ENCODE measurements at regions not wholly inside any gene's neighbourhood (a gene's known extent, or its start where the extent isn't known, plus 50 kb on each side); places are given as distances from the start of the nearest gene placed in this dataset.

DNA sequence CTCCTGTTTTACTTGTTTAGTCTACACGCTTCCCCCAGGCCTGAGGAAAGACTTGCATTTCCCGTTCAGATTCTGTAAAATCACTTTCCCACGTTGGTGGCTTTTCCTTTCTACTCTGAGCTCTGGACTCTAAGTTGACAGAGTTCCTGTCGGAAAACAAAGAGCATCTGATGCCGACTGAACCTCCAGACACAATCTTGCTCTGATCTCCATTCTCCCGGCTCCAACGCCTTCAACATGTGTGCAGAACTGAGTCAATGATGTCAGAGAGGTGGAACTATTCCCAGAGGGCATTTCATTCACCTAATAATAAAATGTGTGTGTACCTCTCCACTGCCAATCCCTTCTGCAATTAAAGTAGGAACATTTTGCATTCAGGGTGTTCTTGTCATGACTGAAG is 147.7 kb downstream of the MIS18A start:
- no peak overlapping the region for H3K4me3 ChIP-seq (ENCODE audit: low read depth, low read length)
- TF ChIP-seq, protein P1, sequence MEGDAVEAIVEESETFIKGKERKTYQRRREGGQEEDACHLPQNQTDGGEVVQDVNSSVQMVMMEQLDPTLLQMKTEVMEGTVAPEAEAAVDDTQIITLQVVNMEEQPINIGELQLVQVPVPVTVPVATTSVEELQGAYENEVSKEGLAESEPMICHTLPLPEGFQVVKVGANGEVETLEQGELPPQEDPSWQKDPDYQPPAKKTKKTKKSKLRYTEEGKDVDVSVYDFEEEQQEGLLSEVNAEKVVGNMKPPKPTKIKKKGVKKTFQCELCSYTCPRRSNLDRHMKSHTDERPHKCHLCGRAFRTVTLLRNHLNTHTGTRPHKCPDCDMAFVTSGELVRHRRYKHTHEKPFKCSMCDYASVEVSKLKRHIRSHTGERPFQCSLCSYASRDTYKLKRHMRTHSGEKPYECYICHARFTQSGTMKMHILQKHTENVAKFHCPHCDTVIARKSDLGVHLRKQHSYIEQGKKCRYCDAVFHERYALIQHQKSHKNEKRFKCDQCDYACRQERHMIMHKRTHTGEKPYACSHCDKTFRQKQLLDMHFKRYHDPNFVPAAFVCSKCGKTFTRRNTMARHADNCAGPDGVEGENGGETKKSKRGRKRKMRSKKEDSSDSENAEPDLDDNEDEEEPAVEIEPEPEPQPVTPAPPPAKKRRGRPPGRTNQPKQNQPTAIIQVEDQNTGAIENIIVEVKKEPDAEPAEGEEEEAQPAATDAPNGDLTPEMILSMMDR (IDR thresholded peaks at IDR 0.05; ENCODE audit: borderline replicate concordance, insufficient read depth, low read depth, low read length) = no peak

DNA sequence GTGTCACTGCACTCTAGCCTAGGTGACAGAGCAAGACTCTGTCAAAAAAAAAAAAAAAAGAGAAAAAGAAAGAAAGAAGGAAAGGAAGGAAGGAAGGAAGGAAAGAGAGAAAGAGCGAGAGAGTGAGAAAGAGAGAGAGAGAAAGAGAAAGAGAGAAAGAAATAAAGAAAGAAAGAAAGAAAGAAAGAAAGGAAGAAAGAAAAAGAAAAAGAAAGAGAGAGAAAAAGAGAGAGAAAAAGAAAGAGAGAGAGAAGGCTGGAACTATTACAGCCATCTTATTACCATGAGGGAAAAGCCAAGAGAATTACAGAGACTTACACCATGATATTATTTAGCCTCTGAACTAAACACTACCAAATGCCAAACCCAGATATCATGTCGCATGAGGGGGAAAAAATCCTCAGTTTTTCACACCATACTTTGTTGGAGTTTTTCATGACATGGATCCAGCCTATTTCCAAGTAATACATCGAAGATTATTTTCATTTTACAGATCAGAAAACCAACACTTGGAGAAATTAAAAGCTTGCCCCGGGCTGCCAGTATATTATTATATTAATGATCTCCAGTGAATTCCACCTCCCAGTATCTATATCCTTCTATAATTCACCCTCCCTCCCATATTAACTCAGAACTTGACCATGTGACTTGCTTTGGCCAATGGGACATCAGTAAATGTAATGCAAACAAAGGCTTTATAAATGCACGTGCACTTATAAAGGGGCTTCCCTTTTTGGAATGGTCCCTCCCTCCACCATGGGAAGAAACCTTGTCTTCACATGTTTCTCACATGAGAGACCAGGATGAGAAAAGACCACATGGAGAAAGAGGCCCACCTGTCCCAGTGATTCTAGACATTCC is 148.6 kb downstream of the MIS18A start:
- H3K4me3 ChIP-seq (ENCODE audit: low read depth, low read length) = no peak overlapping the region
- TF ChIP-seq, protein P1 (IDR thresholded peaks at IDR 0.05; ENCODE audit: borderline replicate concordance, insufficient read depth, low read depth, low read length) = no peak

DNA sequence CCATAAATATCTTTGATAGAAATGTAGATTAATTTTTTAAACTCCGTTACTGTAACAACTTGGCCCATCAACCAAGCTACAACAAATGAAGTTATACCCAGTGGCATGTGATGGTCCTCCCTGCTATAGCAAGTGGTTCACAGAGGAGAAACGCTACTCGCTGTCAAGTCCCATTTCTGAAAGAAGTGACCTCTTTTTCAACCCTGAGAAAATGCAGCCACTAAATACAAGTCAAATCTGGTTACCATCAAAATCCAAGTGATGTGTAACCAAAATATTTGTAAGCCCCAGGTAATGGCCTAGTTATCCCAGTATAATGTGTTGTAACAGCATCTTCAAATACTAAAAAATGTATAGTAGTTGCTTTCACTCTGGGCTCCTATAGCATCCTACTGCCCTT is 151.8 kb downstream of the MIS18A start:
- TF ChIP-seq, protein P1 (IDR thresholded peaks at IDR 0.05; ENCODE audit: borderline replicate concordance, insufficient read depth, low read depth, low read length) = no peak
- H3K4me3 ChIP-seq (ENCODE audit: low read depth, low read length) = no peak overlapping the region

DNA sequence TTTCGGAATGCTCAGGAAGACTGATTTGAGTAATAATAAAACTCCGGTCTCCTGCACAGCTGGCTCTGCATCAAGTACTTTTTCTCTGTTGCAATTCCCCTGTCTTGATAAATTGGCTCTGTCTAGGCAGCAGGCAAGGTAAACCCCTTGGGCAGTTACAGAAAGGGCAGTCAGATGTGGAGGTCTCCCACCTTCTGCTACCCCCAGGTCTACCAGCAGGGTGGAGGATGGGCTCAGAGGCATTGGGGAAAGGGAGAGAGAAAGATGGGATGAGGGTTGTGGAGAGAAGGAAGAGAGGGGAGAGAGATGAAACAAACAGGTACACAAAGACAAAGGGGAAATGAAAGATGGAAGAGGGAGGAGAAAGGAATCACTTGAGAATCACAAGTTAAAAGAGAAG is 156.8 kb downstream of the MIS18A start:
- no peak overlapping the region for H3K4me3 ChIP-seq (ENCODE audit: low read depth, low read length)
- TF ChIP-seq, protein P1 (IDR thresholded peaks at IDR 0.05; ENCODE audit: borderline replicate concordance, insufficient read depth, low read depth, low read length) = no peak

DNA sequence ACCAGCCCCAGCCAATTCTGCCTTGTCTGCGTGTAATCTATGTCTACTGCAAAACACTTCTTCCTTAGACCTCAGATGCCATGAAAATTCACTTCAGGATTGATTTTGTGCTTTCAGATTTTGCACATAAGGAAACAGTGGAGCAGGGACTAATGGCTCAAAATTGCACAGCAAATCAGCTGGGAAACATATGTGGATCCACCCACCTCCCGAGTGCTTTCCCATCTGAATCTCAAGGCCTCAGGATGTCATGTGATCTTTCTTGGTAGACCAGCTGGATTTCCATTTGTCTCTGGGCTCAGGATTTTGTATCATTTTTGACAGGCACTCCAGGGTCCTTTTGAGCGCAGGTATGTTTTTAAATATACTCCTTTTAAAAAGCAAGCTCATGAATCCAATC is 158.6 kb downstream of the MIS18A start:
- TF ChIP-seq, protein P1 (IDR thresholded peaks at IDR 0.05; ENCODE audit: borderline replicate concordance, insufficient read depth, low read depth, low read length) = no peak

GRCh38 chr21:32119811-32120210 is 159.0 kb downstream of the MIS18A start:
- no peak overlapping the region for H3K4me3 ChIP-seq (ENCODE audit: low read depth, low read length)
- TF ChIP-seq, protein P1 (IDR thresholded peaks at IDR 0.05; ENCODE audit: borderline replicate concordance, insufficient read depth, low read depth, low read length) = no peak

More for the DNA sequence above, 158.6 kb downstream of the MIS18A start:
- H3K4me3 ChIP-seq (ENCODE audit: low read depth, low read length) = no peak overlapping the region

GRCh38 chr21:32119389-32119788 is 159.5 kb downstream of the MIS18A start:
- TF ChIP-seq, protein P1 (IDR thresholded peaks at IDR 0.05; ENCODE audit: borderline replicate concordance, insufficient read depth, low read depth, low read length) = no peak
- no peak overlapping the region for H3K4me3 ChIP-seq (ENCODE audit: low read depth, low read length)

Data from GM12875 (cell line).